ENCODE measurements at regions not wholly inside any gene's neighbourhood (a gene's known extent, or its start where the extent isn't known, plus 50 kb on each side); places are given as distances from the start of the nearest gene placed in this dataset.

GRCh38 chrX:74147439-74147838 is 156.5 kb upstream of the ZCCHC13 start:
- TF ChIP-seq CTCF (IDR thresholded peaks at IDR 0.05; ENCODE audit: borderline replicate concordance, extremely low read depth, low read length, poor library complexity, severe bottlenecking) = no peak
- no peak for TF ChIP-seq EZH2 (IDR thresholded peaks at IDR 0.05; ENCODE audit: borderline replicate concordance, low read depth, low read length, severe bottlenecking)
